ENCODE measurements at regions not wholly inside any gene's neighbourhood (a gene's known extent, or its start where the extent isn't known, plus 50 kb on each side); places are given as distances from the start of the nearest gene placed in this dataset.

DNA sequence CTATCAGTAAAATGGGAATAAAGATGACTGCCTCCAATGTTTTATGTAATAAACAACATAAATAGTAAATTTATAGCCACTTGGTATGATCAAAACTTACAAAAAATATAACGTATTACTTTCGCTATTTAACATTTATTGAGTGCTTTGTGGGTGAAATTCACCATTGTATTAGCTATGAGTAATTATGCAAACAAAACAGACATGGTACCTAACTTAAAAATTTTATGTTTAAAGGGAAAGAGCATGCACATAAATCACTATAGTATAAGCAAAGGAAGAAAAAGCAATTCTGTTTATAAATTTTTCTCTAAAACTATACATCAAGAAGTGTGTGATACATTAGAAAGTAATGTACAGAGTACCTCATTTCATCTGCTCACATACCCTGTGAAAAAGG lies 1046.2 kb downstream of the NCAM2 start:
- no peak for DNase-seq

DNA sequence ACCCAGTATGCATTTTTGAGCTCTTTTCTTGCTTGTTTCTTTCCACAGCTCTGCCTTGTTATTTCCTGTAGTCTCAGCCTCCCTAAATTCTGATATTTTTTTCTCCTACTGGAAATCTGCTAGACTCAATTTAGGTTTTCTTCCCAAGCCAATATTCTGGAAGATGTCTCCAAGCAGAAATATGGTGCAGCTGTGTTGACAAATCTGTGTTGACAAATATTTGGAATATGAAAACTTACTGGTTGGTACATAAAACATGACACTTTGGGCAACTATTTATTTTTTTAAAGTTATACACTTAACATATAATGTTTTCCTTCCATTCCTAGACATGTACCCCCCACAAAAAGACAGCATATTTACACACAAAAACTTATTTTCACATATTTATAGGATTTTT lies 1048.4 kb downstream of the NCAM2 start:
- DNase-seq = no peak

DNA sequence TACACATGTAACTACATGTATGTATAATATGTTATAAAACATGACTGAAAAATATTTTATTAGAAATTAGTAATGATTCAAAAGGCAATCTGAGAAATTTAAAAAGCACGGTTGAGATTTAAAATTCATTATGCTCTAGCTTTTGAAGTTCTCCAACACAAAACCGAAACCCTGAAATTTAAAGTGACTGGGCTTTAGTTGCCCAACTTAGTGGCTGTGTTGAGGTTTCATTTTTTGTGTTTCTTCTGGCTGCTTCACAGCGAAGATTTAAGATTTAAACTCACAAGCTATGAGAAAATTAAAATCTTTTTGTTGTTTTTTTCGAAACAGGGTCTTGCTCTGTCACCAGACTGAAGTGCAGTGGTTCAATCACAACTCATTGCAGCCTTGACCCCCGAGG lies 1058.7 kb downstream of the NCAM2 start:
- no peak for DNase-seq

GRCh38 chr21:22062472-22063139 lies 1064.4 kb downstream of the NCAM2 start:
- no peak for DNase-seq

DNA sequence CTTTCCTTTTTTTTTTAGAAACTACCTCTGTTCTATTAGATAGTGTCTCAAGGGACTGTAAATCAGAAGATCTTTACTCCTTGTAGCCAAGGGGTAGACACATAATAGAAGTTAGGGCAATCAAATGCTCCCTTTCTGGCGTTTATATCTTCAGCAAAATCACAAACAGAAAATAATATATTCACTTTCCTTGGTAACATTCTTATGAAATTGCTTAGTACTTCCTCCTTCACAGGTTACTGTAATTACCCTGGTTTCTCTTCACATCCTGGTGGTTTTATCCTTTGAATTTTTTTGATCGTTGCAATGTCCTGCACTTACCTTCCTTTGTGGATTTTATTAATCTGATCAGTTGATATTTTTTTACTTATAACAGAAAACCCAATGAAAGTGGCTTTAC lies 1064.9 kb downstream of the NCAM2 start:
- DNase-seq = no peak

DNA sequence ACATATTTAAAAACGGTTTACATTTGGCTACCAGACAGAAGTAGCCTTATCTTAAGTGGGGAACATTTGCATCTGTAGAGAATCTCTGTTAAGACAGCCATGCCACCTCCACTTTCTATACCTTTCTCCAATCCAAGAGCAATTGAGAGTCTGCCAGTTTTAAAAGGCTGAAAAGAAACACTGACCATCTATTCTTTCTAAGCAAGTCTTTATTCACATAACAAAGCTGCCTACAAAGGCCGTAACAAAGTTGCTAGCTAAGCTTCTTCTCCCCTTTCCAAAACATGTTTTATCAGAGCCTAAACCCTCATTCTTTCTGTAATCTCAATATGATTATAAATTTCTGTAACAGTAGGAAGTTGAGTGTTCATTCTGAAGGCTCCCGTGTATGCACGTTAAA lies 1078.3 kb downstream of the NCAM2 start:
- no peak for DNase-seq

- DNase-seq = no peak
These were observed 1085.7 kb downstream of the NCAM2 start for GRCh38 chr21:22083899-22084298.

GRCh38 chr21:22096314-22096713 lies 1098.1 kb downstream of the NCAM2 start:
- DNase-seq = no peak

DNA sequence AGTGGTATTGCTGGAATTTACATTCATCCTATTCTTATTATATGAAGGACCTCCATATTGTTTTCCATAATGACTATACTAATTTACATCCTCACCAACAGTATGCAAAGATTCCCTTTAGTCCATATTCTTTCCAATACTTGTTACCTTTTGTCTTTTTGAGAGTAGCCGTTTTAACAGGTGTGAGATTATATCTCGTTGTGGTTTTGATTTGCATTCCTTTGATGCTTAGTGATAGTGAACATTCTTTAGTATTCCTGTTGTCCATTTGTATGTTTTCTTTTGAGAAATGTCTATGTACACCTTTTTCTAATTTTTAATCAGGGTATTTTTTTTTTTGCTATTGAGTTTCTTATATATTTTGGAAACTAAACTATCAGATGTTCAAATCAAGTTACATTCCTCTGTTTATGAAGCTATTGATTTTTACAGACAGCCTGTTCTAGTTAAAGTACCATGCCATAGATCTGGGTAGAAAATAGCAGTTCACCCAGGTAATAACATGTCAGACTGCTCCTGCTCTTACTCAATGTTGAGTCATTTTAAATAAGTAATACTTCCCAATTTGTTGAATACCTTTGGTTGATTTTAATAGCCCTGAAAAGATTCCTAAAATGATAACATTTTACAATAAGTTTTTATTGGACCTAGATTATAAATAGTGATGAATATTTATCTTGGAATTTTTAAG lies 1108.7 kb downstream of the NCAM2 start:
- DNase-seq = no peak

- no peak for DNase-seq
These were observed 1117.5 kb downstream of the NCAM2 start for GRCh38 chr21:22115746-22116145.

DNA sequence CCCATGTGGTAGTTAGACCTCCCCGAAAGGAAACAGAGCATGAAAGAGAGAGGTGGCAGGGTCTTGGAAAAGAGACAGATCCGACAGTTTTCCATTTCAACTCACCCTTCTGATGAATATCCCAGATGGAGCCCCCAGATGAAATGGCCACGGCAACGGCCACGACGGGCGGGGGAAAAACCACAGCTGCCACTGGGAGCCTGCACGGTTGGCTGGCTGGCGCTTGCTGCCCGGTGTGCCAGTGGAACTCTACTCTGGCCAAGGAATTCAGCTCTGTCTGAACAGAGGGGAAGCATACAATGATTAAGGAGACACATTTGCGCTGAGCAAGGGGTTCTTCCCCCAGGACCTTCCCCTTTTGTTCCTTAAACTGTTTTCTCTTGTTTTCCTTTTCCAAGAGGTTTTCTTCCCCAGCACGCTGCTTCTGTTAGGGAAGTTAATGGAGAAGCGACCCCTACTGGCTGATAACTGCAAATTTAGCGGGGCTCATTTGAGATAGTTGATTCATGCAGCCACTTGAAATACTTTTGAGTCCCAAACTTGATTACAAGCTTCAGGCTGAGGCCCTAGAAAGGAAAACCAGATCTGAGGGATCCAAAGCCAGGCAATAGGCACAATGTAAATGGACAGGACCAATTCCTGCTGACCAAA lies 1122.5 kb downstream of the NCAM2 start:
- DNase-seq = no peak

- no peak for DNase-seq
These were observed 1127.4 kb downstream of the NCAM2 start for GRCh38 chr21:22125581-22125980.

- no peak for DNase-seq
These were observed 1130.5 kb downstream of the NCAM2 start for GRCh38 chr21:22128671-22129070.

DNA sequence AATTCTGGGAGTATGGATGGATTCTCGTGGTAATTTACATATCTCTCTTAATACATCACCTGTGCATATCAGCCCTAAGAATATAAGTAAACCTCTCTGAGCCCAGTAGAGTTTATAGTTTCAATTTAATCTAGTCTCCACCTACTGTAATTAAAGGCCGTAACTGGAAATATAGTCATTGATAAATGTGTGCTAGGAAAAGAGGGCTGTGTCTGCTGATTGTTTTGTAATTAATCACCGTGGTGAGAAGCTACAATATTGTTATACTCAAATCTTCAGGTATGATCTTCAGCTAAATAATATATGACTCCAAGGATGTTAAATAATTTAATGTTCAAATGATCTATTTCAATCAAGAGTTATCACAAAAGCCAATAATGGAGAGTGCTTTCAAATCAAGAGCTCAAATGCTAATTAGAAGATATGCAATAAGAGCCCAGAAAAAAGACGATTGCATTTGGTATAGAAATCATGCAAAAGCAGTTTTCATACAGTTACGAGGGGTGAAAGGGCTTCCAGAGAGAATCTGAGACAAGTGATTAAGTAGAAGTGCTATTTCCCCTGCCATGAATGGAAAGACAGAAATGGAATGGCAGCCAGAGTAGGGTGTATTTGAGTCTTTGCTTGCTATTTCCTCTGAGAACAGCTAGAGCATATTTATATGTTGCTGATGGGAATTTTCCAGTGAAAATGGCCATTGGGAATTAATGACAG lies 1134.3 kb downstream of the NCAM2 start:
- no peak for DNase-seq

GRCh38 chr21:22136740-22137139 lies 1138.5 kb downstream of the NCAM2 start:
- no peak for DNase-seq

DNA sequence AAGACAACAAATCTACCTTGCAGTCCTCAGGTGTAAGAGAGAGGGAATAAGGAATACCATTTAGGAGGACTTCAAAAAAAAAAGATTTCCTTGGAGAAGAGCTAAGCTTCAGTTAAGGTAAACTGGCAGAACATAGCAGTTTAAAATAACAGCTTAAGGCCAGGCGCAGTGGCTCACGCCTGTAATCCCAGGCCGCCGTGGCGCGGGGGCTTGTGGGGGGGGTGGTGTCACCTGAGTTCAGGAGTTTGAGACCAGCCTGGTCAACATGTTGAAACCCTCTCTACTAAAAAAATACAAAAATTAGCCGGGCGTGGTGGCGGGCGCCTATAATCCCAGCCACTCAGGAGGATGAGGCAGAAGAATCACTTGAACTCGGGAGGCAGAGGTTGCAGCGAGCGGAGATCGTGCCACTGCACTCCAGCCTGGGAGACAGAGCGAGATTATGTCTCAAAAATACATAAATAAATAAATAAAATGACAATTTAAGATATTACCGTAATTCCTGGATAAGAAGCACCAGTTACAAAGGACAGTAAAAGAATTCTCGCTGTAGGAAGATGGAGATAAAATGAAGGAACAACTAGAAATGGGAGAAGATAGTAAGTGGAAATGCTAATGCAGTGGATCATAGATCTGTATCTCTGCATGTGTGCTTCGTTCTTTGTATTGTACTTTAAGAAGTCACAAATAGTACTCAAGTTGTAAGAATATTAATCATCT lies 1140.2 kb downstream of the NCAM2 start:
- no peak for DNase-seq

- DNase-seq = no peak
These were observed 1147.3 kb downstream of the NCAM2 start for GRCh38 chr21:22145545-22145944.

- no peak for DNase-seq
These were observed 1156.5 kb downstream of the NCAM2 start for GRCh38 chr21:22154579-22155274.

DNA sequence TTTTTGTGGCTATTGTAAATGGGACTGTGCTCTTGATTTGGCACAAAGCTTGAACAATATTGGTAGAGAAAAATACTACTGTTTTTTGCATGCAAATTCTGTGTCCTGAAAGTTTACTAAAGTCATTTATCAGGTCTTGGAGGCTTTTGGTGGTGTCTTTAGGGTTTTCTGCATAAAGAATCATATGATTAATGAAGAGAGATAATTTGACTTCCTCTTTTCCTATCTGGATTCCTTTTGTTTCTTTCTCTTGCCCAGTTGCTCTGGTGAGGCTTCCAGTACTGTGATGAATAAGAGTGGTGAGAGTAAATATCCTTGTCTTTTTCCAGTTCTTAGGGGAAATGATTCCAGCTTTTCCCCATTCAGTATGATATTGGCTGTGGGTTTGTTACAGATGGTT lies 1166.7 kb downstream of the NCAM2 start:
- DNase-seq = no peak

DNA sequence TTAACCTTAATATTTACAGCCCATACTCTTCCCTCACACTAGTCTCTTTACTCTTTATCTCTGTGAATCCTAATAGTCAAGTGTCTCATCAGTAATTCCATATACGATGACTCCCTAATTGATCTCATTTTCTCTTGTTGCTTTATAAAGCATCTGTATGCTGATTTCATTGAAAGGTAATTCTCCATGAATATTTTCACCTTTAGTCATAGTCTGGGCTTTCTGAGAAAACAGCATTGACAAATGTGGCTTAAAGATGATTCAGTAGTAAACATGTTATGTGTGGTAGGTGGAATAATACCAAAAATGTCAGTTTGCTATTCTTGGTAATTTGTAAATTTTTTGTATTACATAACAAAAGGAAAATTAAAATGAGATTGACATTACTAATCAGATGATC lies 1176.5 kb downstream of the NCAM2 start:
- no peak for DNase-seq

GRCh38 chr21:22189278-22189677 lies 1191.1 kb downstream of the NCAM2 start:
- no peak for DNase-seq

DNA sequence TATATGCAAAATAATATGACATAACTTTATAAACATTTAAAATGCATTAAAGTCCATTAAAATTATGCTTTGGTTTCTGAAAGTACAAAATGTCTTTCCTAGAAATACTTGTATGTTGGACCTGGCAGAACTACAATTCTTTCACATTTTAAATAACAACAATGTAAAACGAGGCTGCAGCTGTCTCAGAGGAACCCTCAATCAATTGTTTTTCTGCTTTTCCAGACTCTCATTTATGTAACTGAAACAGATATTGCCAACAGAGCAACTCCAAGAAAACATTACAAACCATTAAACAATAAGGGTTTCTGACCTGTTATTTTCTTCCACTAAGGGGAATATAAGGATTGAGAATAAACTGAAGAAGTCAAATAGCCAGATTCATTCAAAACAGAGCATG lies 1193.4 kb downstream of the NCAM2 start:
- DNase-seq = no peak
